ENCODE measurements at regions not wholly inside any gene's neighbourhood (a gene's known extent, or its start where the extent isn't known, plus 50 kb on each side); places are given as distances from the start of the nearest gene placed in this dataset.

- no peaks in the 10 kb centered on the region for H3K27me3 ChIP-seq
- no peak for TF ChIP-seq CTCF (IDR thresholded peaks at IDR 0.05 in 4 of 5, conservative IDR thresholded peaks at IDR 0.05 in 1 of 5)
- no peak for TF ChIP-seq POLR2A (IDR thresholded peaks at IDR 0.05)
- H3K4me3 ChIP-seq = no peak overlapping the region
- in situ Hi-C loops (cut with MboI; ENCODE audit: low sequenced_read_pairs in 4 of 4) (no loop called here), intact Hi-C loops (cut with DNase I; ENCODE audit: low total_unique reads) (no loop called here)
- DNase-seq (no peak), ATAC-seq (no peak)
- H3K4me1 ChIP-seq = no peaks in the 10 kb centered on the region
- H3K9me3 ChIP-seq = no peaks in the 10 kb centered on the region
- no peaks in the 10 kb centered on the region for H3K36me3 ChIP-seq
- H3K27ac ChIP-seq = no peak overlapping the region
Measured at GRCh38 chr4:137181293-137181899, 350.9 kb downstream of the PCDH18 start.

- no peaks in the 10 kb centered on the region for H3K36me3 ChIP-seq
- no peak for ATAC-seq
- H3K27me3 ChIP-seq = no peaks in the 10 kb centered on the region
- in situ Hi-C loops (cut with MboI; ENCODE audit: low sequenced_read_pairs in 4 of 4) = no loop called here
- H3K4me1 ChIP-seq = no peaks in the 10 kb centered on the region
- TF ChIP-seq CTCF (IDR thresholded peaks at IDR 0.05 in 4 of 5, conservative IDR thresholded peaks at IDR 0.05 in 1 of 5) (no peak), POLR2A (IDR thresholded peaks at IDR 0.05) (no peak)
- no peak for DNase-seq
- H3K27ac ChIP-seq = no peak overlapping the region
- H3K4me3 ChIP-seq = no peak overlapping the region
- no peaks in the 10 kb centered on the region for H3K9me3 ChIP-seq
- intact Hi-C loops (cut with DNase I; ENCODE audit: low total_unique reads) = no loop called here
Measured at GRCh38 chr4:137180349-137180748, 351.9 kb downstream of the PCDH18 start.

GRCh38 chr4:137156807-137157206 lies 375.5 kb downstream of the PCDH18 start:
- no peaks in the 10 kb centered on the region for H3K36me3 ChIP-seq
- intact Hi-C loops (cut with DNase I; ENCODE audit: low total_unique reads) (no loop called here), in situ Hi-C loops (cut with MboI; ENCODE audit: low sequenced_read_pairs in 4 of 4) (no loop called here)
- H3K4me1 ChIP-seq = no peaks in the 10 kb centered on the region
- no peaks in the 10 kb centered on the region for H3K27me3 ChIP-seq
- no peaks in the 10 kb centered on the region for H3K9me3 ChIP-seq
- TF ChIP-seq POLR2A (IDR thresholded peaks at IDR 0.05) = no peak
- no peak for TF ChIP-seq CTCF (IDR thresholded peaks at IDR 0.05 in 4 of 5, conservative IDR thresholded peaks at IDR 0.05 in 1 of 5)
- no peak overlapping the region for H3K4me3 ChIP-seq
- DNase-seq = no peak
- H3K27ac ChIP-seq = no peak overlapping the region
- no peak for ATAC-seq

- intact Hi-C loops (cut with DNase I; ENCODE audit: low total_unique reads) (no loop called here), in situ Hi-C loops (cut with MboI; ENCODE audit: low sequenced_read_pairs in 4 of 4) (no loop called here)
- DNase-seq (no peak), ATAC-seq (no peak)
- Histone ChIP-seq H3K9me3 (no peaks in the 10 kb centered on the region), H3K27me3 (no peaks in the 10 kb centered on the region), H3K36me3 (no peaks in the 10 kb centered on the region), H3K27ac (no peak overlapping the region), H3K4me3 (no peak overlapping the region), H3K4me1 (no peaks in the 10 kb centered on the region)
- no peak for TF ChIP-seq POLR2A (IDR thresholded peaks at IDR 0.05)
- TF ChIP-seq CTCF (IDR thresholded peaks at IDR 0.05 in 4 of 5, conservative IDR thresholded peaks at IDR 0.05 in 1 of 5) = no peak
Measured at GRCh38 chr4:137156054-137156453, 376.2 kb downstream of the PCDH18 start.

- Histone ChIP-seq H3K27me3 (no peaks in the 10 kb centered on the region), H3K4me1 (no peaks in the 10 kb centered on the region), H3K4me3 (no peak overlapping the region), H3K9me3 (no peaks in the 10 kb centered on the region), H3K36me3 (no peaks in the 10 kb centered on the region), H3K27ac (no peak overlapping the region)
- no peak for TF ChIP-seq CTCF (IDR thresholded peaks at IDR 0.05 in 4 of 5, conservative IDR thresholded peaks at IDR 0.05 in 1 of 5)
- TF ChIP-seq POLR2A (IDR thresholded peaks at IDR 0.05) = no peak
- intact Hi-C loops (cut with DNase I; ENCODE audit: low total_unique reads) (no loop called here), in situ Hi-C loops (cut with MboI; ENCODE audit: low sequenced_read_pairs in 4 of 4) (loop anchor here in 2 of 4 donors (25.0 kb wide), 1 partner anchor 731 kb away; no protein-coding TSS in a partner anchor)
- ATAC-seq (no peak), DNase-seq (no peak)
Measured at GRCh38 chr4:137131201-137131600, 401.1 kb downstream of the PCDH18 start.
